ENCODE measurements at regions not wholly inside any gene's neighbourhood (a gene's known extent, or its start where the extent isn't known, plus 50 kb on each side); places are given as distances from the start of the nearest gene placed in this dataset.

- TF ChIP-seq CTCF (IDR thresholded peaks at IDR 0.05; ENCODE audit: low read depth, low read length): no peak
- H3K4me3 ChIP-seq (ENCODE audit: low read depth, low read length): no peak overlapping the region
These were observed 73.0 kb upstream of the RAB12 start for GRCh38 chr18:8536231-8536630.

GRCh38 chr18:8536922-8537321, 72.3 kb upstream of the RAB12 start:
- H3K4me3 ChIP-seq (ENCODE audit: low read depth, low read length): no peak overlapping the region
- no peak for TF ChIP-seq CTCF (IDR thresholded peaks at IDR 0.05; ENCODE audit: low read depth, low read length)

- H3K4me3 ChIP-seq (ENCODE audit: low read depth, low read length): no peak overlapping the region
- no peak for TF ChIP-seq CTCF (IDR thresholded peaks at IDR 0.05; ENCODE audit: low read depth, low read length)
These were observed 71.8 kb upstream of the RAB12 start for GRCh38 chr18:8537400-8537799.

- no peak overlapping the region for H3K4me3 ChIP-seq (ENCODE audit: low read depth, low read length)
- TF ChIP-seq CTCF (IDR thresholded peaks at IDR 0.05; ENCODE audit: low read depth, low read length): no peak
These were observed 70.3 kb upstream of the RAB12 start for GRCh38 chr18:8538935-8539334.

GRCh38 chr18:8546677-8547076, 62.6 kb upstream of the RAB12 start:
- no peak for TF ChIP-seq CTCF (IDR thresholded peaks at IDR 0.05; ENCODE audit: low read depth, low read length)

GRCh38 chr18:8548186-8548585, 61.1 kb upstream of the RAB12 start:
- H3K4me3 ChIP-seq (ENCODE audit: low read depth, low read length): no peak overlapping the region

More at GRCh38 chr18:8546677-8547076, 62.6 kb upstream of the RAB12 start:
- H3K4me3 ChIP-seq (ENCODE audit: low read depth, low read length): no peak overlapping the region

GRCh38 chr18:8549254-8549757, 59.9 kb upstream of the RAB12 start:
- H3K4me3 ChIP-seq (ENCODE audit: low read depth, low read length): no peak overlapping the region
- TF ChIP-seq CTCF (IDR thresholded peaks at IDR 0.05; ENCODE audit: low read depth, low read length): no peak

More at GRCh38 chr18:8548186-8548585, 61.1 kb upstream of the RAB12 start:
- TF ChIP-seq CTCF (IDR thresholded peaks at IDR 0.05; ENCODE audit: low read depth, low read length): no peak

Data from WI38 (cell line).